HG03103 (cell line): ENCODE measurements at regions not wholly inside any gene's neighbourhood (a gene's known extent, or its start where the extent isn't known, plus 50 kb on each side); places are given as distances from the start of the nearest gene placed in this dataset.

Experiments used
- ATAC-seq: cut with Tn5 transposase; IDR thresholded peaks from one replicate; pipeline ENCODE4 v1.9.1; 2021; ENCODE audit warnings: low read depth; ENCODE audit not compliant: unreplicated experiment

- ATAC-seq, result no peak
Measured at GRCh38 chr15:36313736-36314280, 265.6 kb upstream of the CDIN1 start.

- ATAC-seq, result no peak
Measured at GRCh38 chr15:36315649-36316048, 263.8 kb upstream of the CDIN1 start.

GRCh38 chr15:36323615-36324014 lies 255.8 kb upstream of the CDIN1 start:
- ATAC-seq, result no peak

- no peak for ATAC-seq
Measured at GRCh38 chr15:36325206-36325605, 254.2 kb upstream of the CDIN1 start.

- ATAC-seq, result no peak
Measured at GRCh38 chr15:36329592-36329991, 249.8 kb upstream of the CDIN1 start.

GRCh38 chr15:36330598-36330997 lies 248.8 kb upstream of the CDIN1 start:
- no peak for ATAC-seq

- ATAC-seq, result no peak
Measured at GRCh38 chr15:36331531-36332275, 247.7 kb upstream of the CDIN1 start.

GRCh38 chr15:36332301-36332700 lies 247.1 kb upstream of the CDIN1 start:
- no peak for ATAC-seq

- no peak for ATAC-seq
Measured at GRCh38 chr15:36332896-36333295, 246.5 kb upstream of the CDIN1 start.

- ATAC-seq, result no peak
Measured at GRCh38 chr15:36334059-36334458, 245.4 kb upstream of the CDIN1 start.

GRCh38 chr15:36335224-36335623 lies 244.2 kb upstream of the CDIN1 start:
- no peak for ATAC-seq

GRCh38 chr15:36335659-36336058 lies 243.8 kb upstream of the CDIN1 start:
- no peak for ATAC-seq

GRCh38 chr15:36344887-36345286 lies 234.5 kb upstream of the CDIN1 start:
- no peak for ATAC-seq

- ATAC-seq, result no peak
Measured at GRCh38 chr15:36347272-36347858, 232.1 kb upstream of the CDIN1 start.

- ATAC-seq, result no peak
Measured at GRCh38 chr15:36356466-36356865, 223.0 kb upstream of the CDIN1 start.

GRCh38 chr15:36356978-36357601 lies 222.3 kb upstream of the CDIN1 start:
- ATAC-seq, result no peak

GRCh38 chr15:36358094-36358493 lies 221.3 kb upstream of the CDIN1 start:
- ATAC-seq, result no peak

GRCh38 chr15:36358523-36358922 lies 220.9 kb upstream of the CDIN1 start:
- ATAC-seq, result no peak

- no peak for ATAC-seq
Measured at GRCh38 chr15:36359286-36359685, 220.1 kb upstream of the CDIN1 start.

- no peak for ATAC-seq
Measured at GRCh38 chr15:36361351-36361870, 218.0 kb upstream of the CDIN1 start.

GRCh38 chr15:36362509-36362915 lies 216.9 kb upstream of the CDIN1 start:
- ATAC-seq, result no peak
